Rectal smooth muscle tissue (tissue), 1 donor: ENCODE measurements at regions not wholly inside any gene's neighbourhood (a gene's known extent, or its start where the extent isn't known, plus 50 kb on each side); places are given as distances from the start of the nearest gene placed in this dataset.
"Not testable (repeated sequence)": the region's sequence is repeated elsewhere in the genome, so short reads cannot be mapped to it uniquely, and the experiment has no call there.

ENCODE experiments used
- H3K27ac ChIP-seq: one replicate; pipeline ENCODE4 v1.7.0; 2013; ENCODE audit warnings: low read depth, low read length, inconsistent platforms
- H3K27me3 ChIP-seq: one replicate; pipeline ENCODE4 v1.7.0; 2013; ENCODE audit warnings: low read length; ENCODE audit not compliant: control insufficient read depth, insufficient read depth
- H3K36me3 ChIP-seq: one replicate; pipeline ENCODE4 v1.7.0; 2013; ENCODE audit warnings: low read length; ENCODE audit not compliant: control insufficient read depth, insufficient read depth
- H3K4me1 ChIP-seq: one replicate; pipeline ENCODE4 v1.7.0; 2013; ENCODE audit warnings: low read length; ENCODE audit not compliant: control insufficient read depth, insufficient read depth
- H3K4me3 ChIP-seq: one replicate; pipeline ENCODE4 v1.7.0; 2013; ENCODE audit warnings: low read length
- H3K9ac ChIP-seq: one replicate; pipeline ENCODE4 v1.7.0; 2013; ENCODE audit warnings: low read length

GRCh38 chr19:28640506-28640905 lies 572.4 kb downstream of the UQCRFS1 start:
- Histone ChIP-seq H3K9ac (no peak overlapping the region), H3K4me1 (no peaks in the 10 kb centered on the region), H3K36me3 (no peaks in the 10 kb centered on the region), H3K27me3 (no peaks in the 10 kb centered on the region), H3K27ac (no peak overlapping the region), H3K4me3 (no peak overlapping the region)

GRCh38 chr19:28638445-28638844 lies 574.5 kb downstream of the UQCRFS1 start:
- H3K4me1 ChIP-seq: no peaks in the 10 kb centered on the region
- no peak overlapping the region for H3K4me3 ChIP-seq
- H3K36me3 ChIP-seq: no peaks in the 10 kb centered on the region
- H3K27me3 ChIP-seq: no peaks in the 10 kb centered on the region
- no peak overlapping the region for H3K9ac ChIP-seq
- H3K27ac ChIP-seq: no peak overlapping the region

GRCh38 chr19:28636706-28637105 lies 576.2 kb downstream of the UQCRFS1 start:
- H3K27ac ChIP-seq: no peak overlapping the region
- H3K4me3 ChIP-seq: no peak overlapping the region
- no peaks in the 10 kb centered on the region for H3K4me1 ChIP-seq
- no peaks in the 10 kb centered on the region for H3K36me3 ChIP-seq
- H3K27me3 ChIP-seq: no peaks in the 10 kb centered on the region
- H3K9ac ChIP-seq: no peak overlapping the region

GRCh38 chr19:28636016-28636629 lies 576.8 kb downstream of the UQCRFS1 start:
- H3K36me3 ChIP-seq: no peaks in the 10 kb centered on the region
- no peak overlapping the region for H3K27ac ChIP-seq
- no peaks in the 10 kb centered on the region for H3K4me1 ChIP-seq
- no peak overlapping the region for H3K4me3 ChIP-seq
- H3K27me3 ChIP-seq: no peaks in the 10 kb centered on the region
- no peak overlapping the region for H3K9ac ChIP-seq

- Histone ChIP-seq H3K27ac (no peak overlapping the region), H3K4me1 (no peaks in the 10 kb centered on the region), H3K36me3 (no peaks in the 10 kb centered on the region), H3K27me3 (no peaks in the 10 kb centered on the region), H3K4me3 (no peak overlapping the region), H3K9ac (no peak overlapping the region)
These were observed 578.1 kb downstream of the UQCRFS1 start for GRCh38 chr19:28634837-28635236.

GRCh38 chr19:28634019-28634328 lies 579.0 kb downstream of the UQCRFS1 start:
- H3K27me3 ChIP-seq: no peaks in the 10 kb centered on the region
- no peaks in the 10 kb centered on the region for H3K4me1 ChIP-seq
- no peaks in the 10 kb centered on the region for H3K36me3 ChIP-seq
- H3K9ac ChIP-seq: no peak overlapping the region
- no peak overlapping the region for H3K27ac ChIP-seq
- H3K4me3 ChIP-seq: no peak overlapping the region

GRCh38 chr19:28633319-28634018 lies 579.5 kb downstream of the UQCRFS1 start:
- Histone ChIP-seq H3K4me1 (no peaks in the 10 kb centered on the region), H3K36me3 (no peaks in the 10 kb centered on the region), H3K9ac (no peak overlapping the region), H3K27ac (no peak overlapping the region), H3K4me3 (no peak overlapping the region), H3K27me3 (no peaks in the 10 kb centered on the region)

- H3K27me3 ChIP-seq: no peaks in the 10 kb centered on the region
- no peak overlapping the region for H3K9ac ChIP-seq
- H3K27ac ChIP-seq: no peak overlapping the region
- H3K4me3 ChIP-seq: no peak overlapping the region
- no peaks in the 10 kb centered on the region for H3K36me3 ChIP-seq
- no peaks in the 10 kb centered on the region for H3K4me1 ChIP-seq
These were observed 580.4 kb downstream of the UQCRFS1 start for GRCh38 chr19:28632371-28633080.

- Histone ChIP-seq H3K4me1 (no peaks in the 10 kb centered on the region), H3K9ac (no peak overlapping the region), H3K4me3 (no peak overlapping the region), H3K36me3 (no peaks in the 10 kb centered on the region), H3K27ac (no peak overlapping the region), H3K27me3 (no peaks in the 10 kb centered on the region)
These were observed 581.0 kb downstream of the UQCRFS1 start for GRCh38 chr19:28631961-28632360.

GRCh38 chr19:28627669-28628068 lies 585.3 kb downstream of the UQCRFS1 start:
- Histone ChIP-seq H3K9ac (no peak overlapping the region), H3K27ac (no peak overlapping the region), H3K36me3 (no peaks in the 10 kb centered on the region), H3K4me3 (no peak overlapping the region), H3K27me3 (no peaks in the 10 kb centered on the region), H3K4me1 (no peaks in the 10 kb centered on the region)

GRCh38 chr19:28626407-28626806 lies 586.5 kb downstream of the UQCRFS1 start:
- not testable (repeated sequence) for H3K36me3 ChIP-seq, H3K4me1 ChIP-seq, H3K9ac ChIP-seq, H3K4me3 ChIP-seq, H3K27me3 ChIP-seq, H3K27ac ChIP-seq

GRCh38 chr19:28619816-28620429 lies 593.0 kb downstream of the UQCRFS1 start:
- Histone ChIP-seq H3K9ac (no peak overlapping the region), H3K4me1 (no peaks in the 10 kb centered on the region), H3K27me3 (no peaks in the 10 kb centered on the region), H3K4me3 (no peak overlapping the region), H3K36me3 (no peaks in the 10 kb centered on the region), H3K27ac (no peak overlapping the region)
